Activated CD8-positive, alpha-beta memory T cell treated with anti-CD3 and anti-CD28 coated beads, Interleukin-2, amount 50 U/mL, for 1 hour (primary cell): ENCODE measurements at regions not wholly inside any gene's neighbourhood (a gene's known extent, or its start where the extent isn't known, plus 50 kb on each side); places are given as distances from the start of the nearest gene placed in this dataset.

Experiments used
- DNase-seq: peaks from one replicate; pipeline ENCODE4 v3.0.0-alpha.2; 2020; ENCODE audit errors: extremely low read depth

GRCh38 chr16:66144641-66145040, 221.8 kb upstream of the CDH5 start:
- no peak for DNase-seq

GRCh38 chr16:66143415-66143814, 223.1 kb upstream of the CDH5 start:
- DNase-seq = no peak

- no peak for DNase-seq
Observed at GRCh38 chr16:66141885-66142284, 224.6 kb upstream of the CDH5 start.

- DNase-seq = no peak
Observed at GRCh38 chr16:66137853-66138252, 228.6 kb upstream of the CDH5 start.

GRCh38 chr16:66136841-66137240, 229.7 kb upstream of the CDH5 start:
- no peak for DNase-seq

- no peak for DNase-seq
Observed at GRCh38 chr16:66135838-66136237, 230.7 kb upstream of the CDH5 start.

GRCh38 chr16:66135421-66135831, 231.1 kb upstream of the CDH5 start:
- no peak for DNase-seq

- no peak for DNase-seq
Observed at GRCh38 chr16:66134875-66135274, 231.6 kb upstream of the CDH5 start.

GRCh38 chr16:66133643-66134338, 232.7 kb upstream of the CDH5 start:
- no peak for DNase-seq

GRCh38 chr16:66131895-66132294, 234.6 kb upstream of the CDH5 start:
- DNase-seq = no peak

GRCh38 chr16:66131156-66131807, 235.2 kb upstream of the CDH5 start:
- no peak for DNase-seq

GRCh38 chr16:66130296-66130905, 236.1 kb upstream of the CDH5 start:
- DNase-seq = no peak

GRCh38 chr16:66129196-66129595, 237.3 kb upstream of the CDH5 start:
- DNase-seq = no peak

GRCh38 chr16:66128371-66128770, 238.1 kb upstream of the CDH5 start:
- no peak for DNase-seq

- no peak for DNase-seq
Observed at GRCh38 chr16:66127459-66128370, 238.8 kb upstream of the CDH5 start.

GRCh38 chr16:66121466-66121865, 245.0 kb upstream of the CDH5 start:
- DNase-seq = no peak

GRCh38 chr16:66120656-66121055, 245.8 kb upstream of the CDH5 start:
- DNase-seq = no peak

GRCh38 chr16:66116163-66117002, 250.1 kb upstream of the CDH5 start:
- no peak for DNase-seq

GRCh38 chr16:66115373-66115772, 251.1 kb upstream of the CDH5 start:
- no peak for DNase-seq

- no peak for DNase-seq
Observed at GRCh38 chr16:66113223-66113622, 253.3 kb upstream of the CDH5 start.

- DNase-seq = no peak
Observed at GRCh38 chr16:66109677-66110076, 256.8 kb upstream of the CDH5 start.
